ENCODE measurements at regions not wholly inside any gene's neighbourhood (a gene's known extent, or its start where the extent isn't known, plus 50 kb on each side); places are given as distances from the start of the nearest gene placed in this dataset.

DNA sequence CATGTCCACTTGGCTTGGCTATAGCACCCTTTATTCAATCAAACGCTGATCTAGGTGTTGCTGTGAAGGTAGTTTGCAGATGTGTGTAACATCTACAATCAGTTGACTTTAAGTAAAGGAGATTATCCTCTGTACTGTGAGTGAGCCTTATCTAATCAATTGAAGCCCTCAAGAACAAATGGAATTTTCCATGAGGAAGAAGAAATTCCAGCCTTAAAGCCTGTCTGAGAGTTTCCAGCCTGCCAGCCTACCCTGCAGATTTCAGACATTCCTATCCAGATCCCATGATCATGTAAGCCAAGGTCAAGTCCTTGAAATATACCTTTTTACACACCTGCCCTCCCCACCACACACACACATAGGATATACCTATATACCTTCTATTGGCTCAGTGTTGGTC lies 696.7 kb downstream of the MRPL39 start:
- H3K27me3 ChIP-seq = no peaks in the 10 kb centered on the region
- H3K4me1 ChIP-seq = no peaks in the 10 kb centered on the region
- no peak overlapping the region for H3K27ac ChIP-seq
- ATAC-seq = no peak
- TF ChIP-seq CTCF (IDR thresholded peaks at IDR 0.05) = no peak
- DNase-seq = no peak
- intact Hi-C loops (cut with DNase I) = no loop called here
- no peaks in the 10 kb centered on the region for H3K9me3 ChIP-seq
- no peak overlapping the region for H3K4me3 ChIP-seq
- H3K36me3 ChIP-seq = no peaks in the 10 kb centered on the region

GRCh38 chr21:24903994-24904635 lies 703.2 kb downstream of the MRPL39 start:
- no peak overlapping the region for H3K4me3 ChIP-seq
- intact Hi-C loops (cut with DNase I) = no loop called here
- DNase-seq = no peak
- no peak for ATAC-seq
- no peaks in the 10 kb centered on the region for H3K27me3 ChIP-seq
- no peaks in the 10 kb centered on the region for H3K9me3 ChIP-seq
- H3K4me1 ChIP-seq = no peaks in the 10 kb centered on the region
- no peak for TF ChIP-seq CTCF (IDR thresholded peaks at IDR 0.05)
- H3K36me3 ChIP-seq = no peaks in the 10 kb centered on the region
- no peak overlapping the region for H3K27ac ChIP-seq

DNA sequence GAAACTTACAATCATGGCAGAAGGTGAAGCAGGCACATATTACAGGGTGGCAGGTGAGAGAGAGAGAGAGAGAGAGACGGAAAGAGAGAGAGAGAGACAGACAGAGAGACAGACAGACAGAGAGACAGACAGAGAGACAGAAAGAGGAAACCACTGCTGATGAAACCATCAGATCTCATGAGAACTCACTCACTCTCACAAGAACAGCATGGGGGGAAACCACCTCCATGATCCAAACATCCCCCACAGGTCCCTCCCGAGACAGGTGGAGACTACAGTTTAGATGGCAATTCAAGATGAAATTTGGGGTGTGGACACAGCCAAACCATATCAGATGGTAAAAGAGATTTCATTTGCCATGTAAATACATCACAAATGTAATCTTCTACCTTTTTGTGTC lies 708.1 kb downstream of the MRPL39 start:
- TF ChIP-seq CTCF (IDR thresholded peaks at IDR 0.05) = no peak
- no peak for ATAC-seq

GRCh38 chr21:24897883-24898282 lies 709.4 kb downstream of the MRPL39 start:
- Histone ChIP-seq H3K4me1 (no peaks in the 10 kb centered on the region), H3K27me3 (no peaks in the 10 kb centered on the region), H3K9me3 (no peaks in the 10 kb centered on the region), H3K4me3 (no peak overlapping the region), H3K27ac (no peak overlapping the region), H3K36me3 (no peaks in the 10 kb centered on the region)
- no peak for DNase-seq
- no peak for TF ChIP-seq CTCF (IDR thresholded peaks at IDR 0.05)
- intact Hi-C loops (cut with DNase I) = no loop called here
- ATAC-seq = no peak

More for the DNA sequence above, 708.1 kb downstream of the MRPL39 start:
- no peaks in the 10 kb centered on the region for H3K36me3 ChIP-seq
- no peaks in the 10 kb centered on the region for H3K9me3 ChIP-seq
- H3K27me3 ChIP-seq = no peaks in the 10 kb centered on the region
- no peak for DNase-seq
- no peaks in the 10 kb centered on the region for H3K4me1 ChIP-seq
- intact Hi-C loops (cut with DNase I) = no loop called here
- no peak overlapping the region for H3K4me3 ChIP-seq
- no peak overlapping the region for H3K27ac ChIP-seq

GRCh38 chr21:24896735-24897124 lies 710.6 kb downstream of the MRPL39 start:
- DNase-seq = no peak
- intact Hi-C loops (cut with DNase I) = no loop called here
- ATAC-seq = no peak
- no peaks in the 10 kb centered on the region for H3K9me3 ChIP-seq
- no peaks in the 10 kb centered on the region for H3K27me3 ChIP-seq
- H3K27ac ChIP-seq = no peak overlapping the region
- no peak overlapping the region for H3K4me3 ChIP-seq
- H3K4me1 ChIP-seq = no peaks in the 10 kb centered on the region
- no peak for TF ChIP-seq CTCF (IDR thresholded peaks at IDR 0.05)
- no peaks in the 10 kb centered on the region for H3K36me3 ChIP-seq
